RPMI7951 (cell line): ENCODE measurements at regions not wholly inside any gene's neighbourhood (a gene's known extent, or its start where the extent isn't known, plus 50 kb on each side); places are given as distances from the start of the nearest gene placed in this dataset.
"Not testable (repeated sequence)": the region's sequence is repeated elsewhere in the genome, so short reads cannot be mapped to it uniquely, and the experiment has no call there.

ENCODE experiments used
- DNase-seq: peaks from one replicate; pipeline ENCODE4 v3.0.0-alpha.2; 2012; ENCODE audit warnings: low read depth

GRCh38 chr15:29648415-29648814, 173.9 kb downstream of the TJP1 start:
- DNase-seq, result not testable (repeated sequence)

GRCh38 chr15:29645841-29646240, 176.4 kb downstream of the TJP1 start:
- DNase-seq, result no peak

GRCh38 chr15:29644361-29644760, 177.9 kb downstream of the TJP1 start:
- not testable (repeated sequence) for DNase-seq

- DNase-seq, result peak; percentile 28
These were observed 183.5 kb downstream of the TJP1 start for GRCh38 chr15:29638781-29639180.

GRCh38 chr15:29638011-29638410, 184.3 kb downstream of the TJP1 start:
- no peak for DNase-seq

GRCh38 chr15:29637555-29637954, 184.7 kb downstream of the TJP1 start:
- no peak for DNase-seq

GRCh38 chr15:29636921-29637320, 185.3 kb downstream of the TJP1 start:
- DNase-seq, result no peak

- DNase-seq, result no peak
These were observed 186.1 kb downstream of the TJP1 start for GRCh38 chr15:29636140-29636539.

- DNase-seq, result no peak
These were observed 186.7 kb downstream of the TJP1 start for GRCh38 chr15:29635513-29636098.

GRCh38 chr15:29633971-29634370, 188.3 kb downstream of the TJP1 start:
- DNase-seq, result no peak

GRCh38 chr15:29632671-29633406, 189.4 kb downstream of the TJP1 start:
- no peak for DNase-seq

GRCh38 chr15:29631076-29632070, 190.9 kb downstream of the TJP1 start:
- DNase-seq, result no peak

- DNase-seq, result no peak
These were observed 198.0 kb downstream of the TJP1 start for GRCh38 chr15:29624271-29624670.

GRCh38 chr15:29623116-29623639, 199.1 kb downstream of the TJP1 start:
- no peak for DNase-seq

GRCh38 chr15:29622637-29623036, 199.6 kb downstream of the TJP1 start:
- no peak for DNase-seq

GRCh38 chr15:29621616-29622015, 200.7 kb downstream of the TJP1 start:
- no peak for DNase-seq

GRCh38 chr15:29618586-29618985, 203.7 kb downstream of the TJP1 start:
- no peak for DNase-seq

- no peak for DNase-seq
These were observed 205.8 kb downstream of the TJP1 start for GRCh38 chr15:29616512-29616911.

GRCh38 chr15:29615791-29616190, 206.5 kb downstream of the TJP1 start:
- no peak for DNase-seq

- DNase-seq, result peak; percentile 76
These were observed 208.3 kb downstream of the TJP1 start for GRCh38 chr15:29613951-29614382.

- DNase-seq, result peak; percentile 19
These were observed 209.6 kb downstream of the TJP1 start for GRCh38 chr15:29612701-29613100.

GRCh38 chr15:29612096-29612495, 210.2 kb downstream of the TJP1 start:
- DNase-seq, result peak; percentile 42
